ENCODE measurements at regions not wholly inside any gene's neighbourhood (a gene's known extent, or its start where the extent isn't known, plus 50 kb on each side); places are given as distances from the start of the nearest gene placed in this dataset.

DNA sequence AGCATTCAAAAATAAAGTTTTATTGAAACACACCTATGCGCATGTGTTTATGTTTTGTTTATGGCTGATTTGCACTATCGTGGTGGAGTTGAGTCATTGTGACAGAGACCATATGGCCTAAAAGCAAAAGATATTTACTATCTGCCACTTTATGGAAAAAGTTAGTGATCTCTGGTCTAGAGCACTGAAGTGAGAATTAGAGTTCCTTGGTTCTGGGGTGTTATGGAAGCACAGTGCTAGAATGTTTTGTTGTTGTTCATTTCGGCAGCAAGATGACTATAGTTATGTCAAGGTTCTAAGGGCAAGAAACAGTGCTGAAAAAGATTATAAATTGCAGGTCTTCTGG is 416.5 kb downstream of the SLC4A3 start:
- H2AFZ ChIP-seq (ENCODE audit: low read length): no peak overlapping the region
- no peaks in the 10 kb centered on the region for H3F3A ChIP-seq (ENCODE audit: low read length, unreplicated experiment)
- H3K4me3 ChIP-seq (ENCODE audit: low read length): no peak overlapping the region
- TF ChIP-seq EZH2 (IDR thresholded peaks at IDR 0.05; ENCODE audit: low read length, unreplicated experiment) (no peak), EZH2phosphoT487 (IDR thresholded peaks at IDR 0.05; ENCODE audit: borderline replicate concordance, low read length) (no peak)
- TF ChIP-seq, protein P1, sequence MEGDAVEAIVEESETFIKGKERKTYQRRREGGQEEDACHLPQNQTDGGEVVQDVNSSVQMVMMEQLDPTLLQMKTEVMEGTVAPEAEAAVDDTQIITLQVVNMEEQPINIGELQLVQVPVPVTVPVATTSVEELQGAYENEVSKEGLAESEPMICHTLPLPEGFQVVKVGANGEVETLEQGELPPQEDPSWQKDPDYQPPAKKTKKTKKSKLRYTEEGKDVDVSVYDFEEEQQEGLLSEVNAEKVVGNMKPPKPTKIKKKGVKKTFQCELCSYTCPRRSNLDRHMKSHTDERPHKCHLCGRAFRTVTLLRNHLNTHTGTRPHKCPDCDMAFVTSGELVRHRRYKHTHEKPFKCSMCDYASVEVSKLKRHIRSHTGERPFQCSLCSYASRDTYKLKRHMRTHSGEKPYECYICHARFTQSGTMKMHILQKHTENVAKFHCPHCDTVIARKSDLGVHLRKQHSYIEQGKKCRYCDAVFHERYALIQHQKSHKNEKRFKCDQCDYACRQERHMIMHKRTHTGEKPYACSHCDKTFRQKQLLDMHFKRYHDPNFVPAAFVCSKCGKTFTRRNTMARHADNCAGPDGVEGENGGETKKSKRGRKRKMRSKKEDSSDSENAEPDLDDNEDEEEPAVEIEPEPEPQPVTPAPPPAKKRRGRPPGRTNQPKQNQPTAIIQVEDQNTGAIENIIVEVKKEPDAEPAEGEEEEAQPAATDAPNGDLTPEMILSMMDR (conservative IDR thresholded peaks at IDR 0.05; ENCODE audit: low read depth, low read length): no peak
- no peaks in the 10 kb centered on the region for H3K36me3 ChIP-seq (ENCODE audit: low read depth, low read length)
- DNase-seq (no peak), ATAC-seq (peak; percentile 24; the same call in 1 of the 2 replicates)
- H3K27ac ChIP-seq (ENCODE audit: low read length): no peak overlapping the region
- H3K9me2 ChIP-seq (replicated peaks; ENCODE audit: low read length): no peaks in the 10 kb centered on the region
- intact Hi-C loops (cut with micrococcal nuclease): no loop called here
- H3K9me3 ChIP-seq (ENCODE audit: low read length): no peaks in the 10 kb centered on the region
- H4K20me1 ChIP-seq (ENCODE audit: low read length): no peaks in the 10 kb centered on the region
- no TSS peak for BruUV-seq (replicated peaks)
- CTCF ChIA-PET: no interaction called here
- no peak overlapping the region for H3K4me2 ChIP-seq (ENCODE audit: low read length)
- no peaks in the 10 kb centered on the region for H3K79me2 ChIP-seq (ENCODE audit: low read length)
- H3K4me1 ChIP-seq (ENCODE audit: insufficient read depth, low read length): peaks cover 12% of the 10 kb centered on the region
- H3K27me3 ChIP-seq (ENCODE audit: low read length): no peaks in the 10 kb centered on the region
- POLR2A ChIA-PET (ENCODE audit: unreplicated experiment): interaction anchor here (0.5 to 0.6 kb wide), 2 partner anchors 56 to 192 kb away, joined by 3 to 5 read pairs; no protein-coding TSS in a partner anchor
- H3K9ac ChIP-seq (ENCODE audit: low read length): no peak overlapping the region

DNA sequence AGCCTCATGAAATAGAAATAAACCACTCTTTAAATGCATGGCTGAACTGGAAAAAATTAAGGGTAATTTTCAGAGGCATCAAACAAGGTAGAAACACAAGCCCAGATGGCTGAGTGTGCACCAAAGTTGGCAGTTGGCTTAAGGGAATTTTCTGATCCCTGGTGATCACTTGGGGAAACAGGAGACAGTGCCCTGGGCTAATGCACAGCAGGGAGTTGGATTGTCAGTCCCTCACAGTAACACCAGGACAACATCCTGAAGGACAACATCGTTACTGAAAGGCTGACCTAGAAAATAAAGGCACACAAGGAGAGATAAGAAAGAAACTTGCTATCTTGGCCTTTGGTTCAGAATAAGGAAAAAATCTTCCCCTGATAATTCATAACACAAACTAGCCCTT is 417.0 kb downstream of the SLC4A3 start:
- H3K27ac ChIP-seq (ENCODE audit: low read length): no peak overlapping the region
- H3K9me2 ChIP-seq (replicated peaks; ENCODE audit: low read length): no peaks in the 10 kb centered on the region
- no peaks in the 10 kb centered on the region for H3K27me3 ChIP-seq (ENCODE audit: low read length)
- H3K4me1 ChIP-seq (ENCODE audit: insufficient read depth, low read length): peaks cover 12% of the 10 kb centered on the region
- no peak for TF ChIP-seq EZH2 (IDR thresholded peaks at IDR 0.05; ENCODE audit: low read length, unreplicated experiment)
- TF ChIP-seq EZH2phosphoT487 (IDR thresholded peaks at IDR 0.05; ENCODE audit: borderline replicate concordance, low read length): no peak
- TF ChIP-seq, protein P1 (conservative IDR thresholded peaks at IDR 0.05; ENCODE audit: low read depth, low read length): no peak
- H3K36me3 ChIP-seq (ENCODE audit: low read depth, low read length): no peaks in the 10 kb centered on the region
- H3K4me2 ChIP-seq (ENCODE audit: low read length): no peak overlapping the region
- BruUV-seq (replicated peaks): no TSS peak
- no peak overlapping the region for H2AFZ ChIP-seq (ENCODE audit: low read length)
- intact Hi-C loops (cut with micrococcal nuclease): no loop called here
- no peak overlapping the region for H3K4me3 ChIP-seq (ENCODE audit: low read length)
- POLR2A ChIA-PET (ENCODE audit: unreplicated experiment): no interaction called here
- CTCF ChIA-PET: no interaction called here
- DNase-seq (no peak), ATAC-seq (no peak)
- no peaks in the 10 kb centered on the region for H4K20me1 ChIP-seq (ENCODE audit: low read length)
- no peaks in the 10 kb centered on the region for H3K9me3 ChIP-seq (ENCODE audit: low read length)
- no peaks in the 10 kb centered on the region for H3F3A ChIP-seq (ENCODE audit: low read length, unreplicated experiment)
- H3K79me2 ChIP-seq (ENCODE audit: low read length): no peaks in the 10 kb centered on the region
- H3K9ac ChIP-seq (ENCODE audit: low read length): no peak overlapping the region

DNA sequence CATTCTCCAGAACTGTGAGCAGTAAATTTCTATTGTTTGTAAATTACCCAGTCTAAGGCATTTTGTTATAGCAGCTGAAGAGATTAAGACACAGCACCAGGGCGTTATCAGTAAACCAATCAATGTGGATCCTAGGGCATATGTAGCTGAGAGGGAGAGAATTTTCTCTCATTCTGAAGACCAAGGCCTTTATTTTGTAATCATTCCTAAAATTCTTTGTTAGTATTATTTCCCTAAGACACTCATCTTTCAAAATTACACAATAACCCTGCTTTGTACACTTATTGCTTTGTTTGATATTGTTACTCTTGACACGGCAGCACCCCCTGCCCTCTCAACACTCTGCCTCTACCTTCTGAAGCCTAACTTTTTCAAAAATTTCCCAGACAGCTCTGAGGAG is 419.1 kb downstream of the SLC4A3 start:
- TF ChIP-seq, protein P1 (conservative IDR thresholded peaks at IDR 0.05; ENCODE audit: low read depth, low read length): no peak
- TF ChIP-seq EZH2 (IDR thresholded peaks at IDR 0.05; ENCODE audit: low read length, unreplicated experiment) (no peak), EZH2phosphoT487 (IDR thresholded peaks at IDR 0.05; ENCODE audit: borderline replicate concordance, low read length) (no peak)
- Histone ChIP-seq H3F3A (ENCODE audit: low read length, unreplicated experiment) (no peaks in the 10 kb centered on the region), H3K36me3 (ENCODE audit: low read depth, low read length) (no peaks in the 10 kb centered on the region), H2AFZ (ENCODE audit: low read length) (no peak overlapping the region), H3K9me3 (ENCODE audit: low read length) (no peaks in the 10 kb centered on the region), H3K27me3 (ENCODE audit: low read length) (no peaks in the 10 kb centered on the region), H3K4me2 (ENCODE audit: low read length) (no peak overlapping the region), H3K4me3 (ENCODE audit: low read length) (no peak overlapping the region), H3K9ac (ENCODE audit: low read length) (no peak overlapping the region), H3K4me1 (ENCODE audit: insufficient read depth, low read length) (peaks cover 12% of the 10 kb centered on the region), H3K79me2 (ENCODE audit: low read length) (no peaks in the 10 kb centered on the region), H3K27ac (ENCODE audit: low read length) (no peak overlapping the region), H4K20me1 (ENCODE audit: low read length) (no peaks in the 10 kb centered on the region), H3K9me2 (replicated peaks; ENCODE audit: low read length) (no peaks in the 10 kb centered on the region)
- BruUV-seq (replicated peaks): no TSS peak
- POLR2A ChIA-PET (ENCODE audit: unreplicated experiment): no interaction called here
- ATAC-seq: no peak
- CTCF ChIA-PET: no interaction called here
- intact Hi-C loops (cut with micrococcal nuclease): no loop called here
- DNase-seq: no peak
